Upper lobe of right lung (tissue), 1 donor: ENCODE measurements at regions not wholly inside any gene's neighbourhood (a gene's known extent, or its start where the extent isn't known, plus 50 kb on each side); places are given as distances from the start of the nearest gene placed in this dataset.

Experiments used
- ATAC-seq: fragments of 200-7000 bp; cut with Tn5 transposase; one replicate; pipeline ENCODE4 v1.9.1; 2020; ENCODE audit warnings: mild to moderate bottlenecking, moderate library complexity
- DNase-seq: peaks from one replicate; pipeline ENCODE4 v3.0.0-alpha.2; 2020
- H3K27ac ChIP-seq: fragments of 200-600 bp; one replicate; pipeline ENCODE4 v1.8.0; 2022
- H3K27me3 ChIP-seq: fragments of 200-600 bp; one replicate; pipeline ENCODE4 v1.8.0; 2022; ENCODE audit warnings: mild to moderate bottlenecking
- H3K36me3 ChIP-seq: fragments of 200-600 bp; one replicate; pipeline ENCODE4 v1.8.0; 2022
- H3K4me1 ChIP-seq: fragments of 200-600 bp; one replicate; pipeline ENCODE4 v1.8.0; 2022
- H3K4me3 ChIP-seq: fragments of 200-600 bp; one replicate; pipeline ENCODE4 v1.8.0; 2022; ENCODE audit warnings: mild to moderate bottlenecking
- H3K9me3 ChIP-seq: fragments of 200-600 bp; one replicate; pipeline ENCODE4 v1.8.0; 2022
- intact Hi-C: fragments of 100-400 bp; cut with DNase I; formaldehyde crosslinking; loops from one replicate; pipeline ENCODE4 v1.11.0; 2022
- TF ChIP-seq, protein P1 (sequence below): fragments of 200-600 bp; IDR thresholded peaks from one replicate; pipeline ENCODE4 v1.8.0; 2022; ENCODE audit warnings: antibody characterized with exemption
- donor health status: DM: no; HTN: yes; CAD: no; lungs with severe emphysema.

DNA sequence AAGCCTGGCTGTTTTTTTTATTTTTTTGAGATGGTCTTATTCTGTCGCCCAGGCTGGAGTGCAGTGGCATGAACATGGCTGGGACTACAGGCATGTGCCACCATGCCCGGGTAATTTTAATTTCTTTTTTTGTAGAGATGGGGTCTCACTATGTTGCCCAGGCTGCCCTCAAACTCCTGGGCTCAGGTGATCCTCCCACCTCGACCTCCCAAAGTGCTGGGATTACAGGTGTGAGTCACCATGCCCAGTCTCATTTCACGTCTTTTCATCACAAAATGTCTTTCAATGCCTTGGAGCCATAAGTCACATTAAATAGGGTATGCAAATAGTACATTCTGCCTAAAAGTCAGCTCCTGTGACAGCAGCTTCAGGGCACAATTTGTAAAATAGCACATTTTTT lies 52.8 kb downstream of the SOX2 start:
- DNase-seq: no peak

DNA sequence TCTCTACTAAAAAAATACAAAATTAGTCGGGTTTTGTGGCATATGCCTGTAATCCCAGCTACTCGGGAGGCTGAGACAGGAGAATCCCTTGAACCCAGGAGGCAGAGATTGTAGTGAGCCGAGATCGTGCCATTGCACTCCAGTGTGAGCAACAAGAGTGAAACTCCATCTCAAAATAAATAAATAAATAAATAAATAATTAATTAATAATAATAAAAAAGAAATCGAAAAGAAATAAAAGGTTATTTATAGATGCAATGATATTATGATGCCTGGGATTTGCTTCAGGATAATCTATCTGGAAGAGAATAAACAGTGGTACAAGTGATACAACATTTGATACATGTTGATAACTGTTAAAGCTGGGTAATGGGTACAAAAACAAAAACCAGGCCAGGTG lies 58.6 kb downstream of the SOX2 start:
- ATAC-seq (no peak), DNase-seq (no peak)
- Histone ChIP-seq H3K36me3 (no peaks in the 10 kb centered on the region), H3K4me1 (no peaks in the 10 kb centered on the region), H3K9me3 (no peaks in the 10 kb centered on the region), H3K27me3 (no peaks in the 10 kb centered on the region), H3K4me3 (no peak overlapping the region), H3K27ac (no peak overlapping the region)
- intact Hi-C loops: no loop called here
- TF ChIP-seq, protein P1, sequence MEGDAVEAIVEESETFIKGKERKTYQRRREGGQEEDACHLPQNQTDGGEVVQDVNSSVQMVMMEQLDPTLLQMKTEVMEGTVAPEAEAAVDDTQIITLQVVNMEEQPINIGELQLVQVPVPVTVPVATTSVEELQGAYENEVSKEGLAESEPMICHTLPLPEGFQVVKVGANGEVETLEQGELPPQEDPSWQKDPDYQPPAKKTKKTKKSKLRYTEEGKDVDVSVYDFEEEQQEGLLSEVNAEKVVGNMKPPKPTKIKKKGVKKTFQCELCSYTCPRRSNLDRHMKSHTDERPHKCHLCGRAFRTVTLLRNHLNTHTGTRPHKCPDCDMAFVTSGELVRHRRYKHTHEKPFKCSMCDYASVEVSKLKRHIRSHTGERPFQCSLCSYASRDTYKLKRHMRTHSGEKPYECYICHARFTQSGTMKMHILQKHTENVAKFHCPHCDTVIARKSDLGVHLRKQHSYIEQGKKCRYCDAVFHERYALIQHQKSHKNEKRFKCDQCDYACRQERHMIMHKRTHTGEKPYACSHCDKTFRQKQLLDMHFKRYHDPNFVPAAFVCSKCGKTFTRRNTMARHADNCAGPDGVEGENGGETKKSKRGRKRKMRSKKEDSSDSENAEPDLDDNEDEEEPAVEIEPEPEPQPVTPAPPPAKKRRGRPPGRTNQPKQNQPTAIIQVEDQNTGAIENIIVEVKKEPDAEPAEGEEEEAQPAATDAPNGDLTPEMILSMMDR: no peak

More for the DNA sequence above, 52.8 kb downstream of the SOX2 start:
- Histone ChIP-seq H3K27me3 (no peaks in the 10 kb centered on the region), H3K4me3 (no peak overlapping the region), H3K9me3 (no peaks in the 10 kb centered on the region), H3K36me3 (no peaks in the 10 kb centered on the region), H3K4me1 (no peaks in the 10 kb centered on the region), H3K27ac (no peak overlapping the region)
- intact Hi-C loops: no loop called here
- ATAC-seq: no peak
- TF ChIP-seq, protein P1: no peak

DNA sequence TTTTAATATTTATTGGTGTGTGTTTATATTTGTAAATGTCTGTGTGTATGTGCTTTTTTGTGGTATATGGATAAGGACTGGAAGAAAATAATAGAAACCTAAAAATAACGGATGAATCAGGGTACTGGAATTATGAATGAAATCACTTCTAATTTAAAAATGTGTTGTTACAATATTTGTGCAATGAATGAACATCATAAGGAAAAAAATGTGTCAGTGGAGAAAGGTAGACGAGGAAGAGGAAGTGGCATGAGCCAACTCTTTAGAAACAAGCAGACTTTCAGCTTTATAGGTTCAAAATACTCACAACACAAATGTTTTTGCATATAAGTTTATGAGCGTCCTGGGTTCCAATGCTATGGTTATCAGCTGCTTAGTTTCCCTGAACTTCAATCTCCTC lies 59.4 kb downstream of the SOX2 start:
- TF ChIP-seq, protein P1: no peak
- no peak for ATAC-seq
- intact Hi-C loops: no loop called here

DNA sequence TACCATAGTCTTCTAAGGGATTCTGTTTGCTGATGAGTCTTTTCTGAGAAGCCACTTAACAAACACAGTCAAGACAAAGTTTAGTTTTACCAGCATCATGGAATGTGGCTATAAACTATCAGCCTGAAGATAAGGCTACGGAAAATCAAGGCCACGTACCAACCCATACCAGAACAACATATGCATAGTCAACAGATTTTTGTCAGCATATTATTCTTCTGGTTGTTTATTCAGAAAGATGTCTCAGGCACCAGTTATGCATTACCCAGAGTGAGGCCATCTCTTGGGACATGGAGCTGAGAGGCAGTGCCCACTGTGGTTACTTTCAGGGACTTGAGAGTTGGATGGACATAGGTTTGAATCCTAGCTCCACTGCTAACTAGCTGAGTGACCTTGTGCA lies 60.4 kb downstream of the SOX2 start:
- Histone ChIP-seq H3K4me3 (no peak overlapping the region), H3K36me3 (no peaks in the 10 kb centered on the region), H3K4me1 (no peaks in the 10 kb centered on the region), H3K27ac (no peak overlapping the region), H3K9me3 (no peaks in the 10 kb centered on the region), H3K27me3 (no peaks in the 10 kb centered on the region)
- TF ChIP-seq, protein P1: no peak
- ATAC-seq (no peak), DNase-seq (no peak)
- intact Hi-C loops: no loop called here

More for the DNA sequence above, 59.4 kb downstream of the SOX2 start:
- no peak overlapping the region for H3K27ac ChIP-seq
- H3K9me3 ChIP-seq: no peaks in the 10 kb centered on the region
- H3K4me3 ChIP-seq: no peak overlapping the region
- no peaks in the 10 kb centered on the region for H3K36me3 ChIP-seq
- no peaks in the 10 kb centered on the region for H3K27me3 ChIP-seq
- H3K4me1 ChIP-seq: no peaks in the 10 kb centered on the region
- no peak for DNase-seq

GRCh38 chr3:181773921-181774320 lies 62.2 kb downstream of the SOX2 start:
- DNase-seq (no peak), ATAC-seq (no peak)

More at GRCh38 chr3:181773921-181774320, 62.2 kb downstream of the SOX2 start:
- Histone ChIP-seq H3K27ac (no peak overlapping the region), H3K9me3 (no peaks in the 10 kb centered on the region), H3K4me3 (no peak overlapping the region), H3K36me3 (no peaks in the 10 kb centered on the region), H3K27me3 (no peaks in the 10 kb centered on the region), H3K4me1 (no peaks in the 10 kb centered on the region)
- TF ChIP-seq, protein P1: no peak
- intact Hi-C loops: no loop called here
